ENCODE measurements at regions not wholly inside any gene's neighbourhood (a gene's known extent, or its start where the extent isn't known, plus 50 kb on each side); places are given as distances from the start of the nearest gene placed in this dataset.

DNA sequence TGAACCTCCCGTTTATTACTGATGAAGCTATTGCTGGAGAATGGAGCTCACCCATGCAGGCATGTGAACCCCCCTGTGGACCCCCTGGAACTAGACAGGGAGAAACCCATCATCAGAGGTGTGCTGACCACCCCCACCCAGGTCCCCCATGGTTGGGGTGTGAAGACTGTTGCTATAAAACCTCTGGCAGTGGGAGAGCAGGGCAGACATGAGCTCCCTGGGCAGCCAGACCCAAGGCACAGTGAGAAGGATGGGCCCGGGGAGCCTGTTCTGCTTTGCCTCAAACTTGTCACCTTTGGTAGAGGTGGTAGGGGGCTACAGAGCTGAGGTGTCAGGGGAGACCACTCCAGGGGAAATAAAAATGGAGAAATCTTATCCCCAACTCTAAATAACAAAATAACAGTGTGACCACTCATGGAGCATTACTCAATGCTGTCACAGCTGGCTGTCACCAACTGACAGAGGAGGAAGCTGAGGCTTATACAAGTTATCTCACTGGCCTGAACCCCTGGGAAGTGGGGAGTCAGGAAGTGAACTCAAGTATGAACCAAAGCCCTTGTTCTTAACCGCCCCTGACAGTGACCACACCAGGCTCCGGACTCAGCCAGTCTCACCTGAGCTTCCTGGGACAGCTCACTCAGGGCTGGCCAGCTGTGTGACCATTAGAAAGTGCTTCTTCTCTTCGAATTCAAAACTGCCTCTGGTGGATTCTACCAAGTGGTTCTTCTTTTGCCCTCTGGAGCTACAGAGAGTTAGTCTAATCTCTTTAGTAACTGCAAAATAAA lies 698.8 kb downstream of the MATN1 start:
- ATAC-seq (ENCODE audit: insufficient read depth, low FRiP score), result no peak
- H3K27ac ChIP-seq (ENCODE audit: low read depth in 1 of 2, low read length in 1 of 2), result no peak overlapping the region
- peaks cover 0 to 4% (median 0%) of the 10 kb centered on the region in 3 donors for H3K27me3 ChIP-seq (ENCODE audit: control insufficient read depth in 3 of 3, insufficient read depth in 3 of 3, low read length in 2 of 3)
- no peak overlapping the region for H3K4me3 ChIP-seq
- H3K36me3 ChIP-seq (ENCODE audit: control insufficient read depth in 4 of 4, insufficient read depth in 4 of 4, low read length in 4 of 4), result no peaks in the 10 kb centered on the region
- peaks cover 0 to 7% (median 0%) of the 10 kb centered on the region in 4 donors for H3K9me3 ChIP-seq (ENCODE audit: control insufficient read depth in 4 of 4, insufficient read depth in 3 of 4, low read length in 3 of 4)
- H3K4me1 ChIP-seq (ENCODE audit: control insufficient read depth in 5 of 5, insufficient read depth in 5 of 5, low read length in 5 of 5), result no peaks in the 10 kb centered on the region
- DNase-seq, result no peak
- 49 to 59% methylated on average over 5 of the region's 5 CpGs for WGBS, 2 donors
- TF ChIP-seq, protein P1, sequence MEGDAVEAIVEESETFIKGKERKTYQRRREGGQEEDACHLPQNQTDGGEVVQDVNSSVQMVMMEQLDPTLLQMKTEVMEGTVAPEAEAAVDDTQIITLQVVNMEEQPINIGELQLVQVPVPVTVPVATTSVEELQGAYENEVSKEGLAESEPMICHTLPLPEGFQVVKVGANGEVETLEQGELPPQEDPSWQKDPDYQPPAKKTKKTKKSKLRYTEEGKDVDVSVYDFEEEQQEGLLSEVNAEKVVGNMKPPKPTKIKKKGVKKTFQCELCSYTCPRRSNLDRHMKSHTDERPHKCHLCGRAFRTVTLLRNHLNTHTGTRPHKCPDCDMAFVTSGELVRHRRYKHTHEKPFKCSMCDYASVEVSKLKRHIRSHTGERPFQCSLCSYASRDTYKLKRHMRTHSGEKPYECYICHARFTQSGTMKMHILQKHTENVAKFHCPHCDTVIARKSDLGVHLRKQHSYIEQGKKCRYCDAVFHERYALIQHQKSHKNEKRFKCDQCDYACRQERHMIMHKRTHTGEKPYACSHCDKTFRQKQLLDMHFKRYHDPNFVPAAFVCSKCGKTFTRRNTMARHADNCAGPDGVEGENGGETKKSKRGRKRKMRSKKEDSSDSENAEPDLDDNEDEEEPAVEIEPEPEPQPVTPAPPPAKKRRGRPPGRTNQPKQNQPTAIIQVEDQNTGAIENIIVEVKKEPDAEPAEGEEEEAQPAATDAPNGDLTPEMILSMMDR (IDR thresholded peaks at IDR 0.05; ENCODE audit: control extremely low read depth, extremely low read depth), result no peak
- no peak overlapping the region for H3K9ac ChIP-seq (ENCODE audit: insufficient read depth in 1 of 2, low read length in 2 of 2)

GRCh38 chr1:30023339-30024022 lies 699.9 kb downstream of the MATN1 start:
- peaks cover 0 to 9% (median 1%) of the 10 kb centered on the region in 4 donors for H3K9me3 ChIP-seq (ENCODE audit: control insufficient read depth in 4 of 4, insufficient read depth in 3 of 4, low read length in 3 of 4)
- H3K4me1 ChIP-seq (ENCODE audit: control insufficient read depth in 5 of 5, insufficient read depth in 5 of 5, low read length in 5 of 5), result no peaks in the 10 kb centered on the region
- no peak overlapping the region for H3K4me3 ChIP-seq
- 75 to 79% methylated on average over 2 of the region's 2 CpGs for whole genome bisulfite sequencing, 2 donors
- H3K9ac ChIP-seq (ENCODE audit: insufficient read depth in 1 of 2, low read length in 2 of 2), result no peak overlapping the region
- H3K27ac ChIP-seq (ENCODE audit: low read depth in 1 of 2, low read length in 1 of 2), result no peak overlapping the region
- DNase-seq (no peak), ATAC-seq (ENCODE audit: insufficient read depth, low FRiP score) (no peak)
- H3K36me3 ChIP-seq (ENCODE audit: control insufficient read depth in 4 of 4, insufficient read depth in 4 of 4, low read length in 4 of 4), result no peaks in the 10 kb centered on the region
- TF ChIP-seq, protein P1 (IDR thresholded peaks at IDR 0.05; ENCODE audit: control extremely low read depth, extremely low read depth), result no peak
- peaks cover 0 to 4% (median 0%) of the 10 kb centered on the region in 3 donors for H3K27me3 ChIP-seq (ENCODE audit: control insufficient read depth in 3 of 3, insufficient read depth in 3 of 3, low read length in 2 of 3)

DNA sequence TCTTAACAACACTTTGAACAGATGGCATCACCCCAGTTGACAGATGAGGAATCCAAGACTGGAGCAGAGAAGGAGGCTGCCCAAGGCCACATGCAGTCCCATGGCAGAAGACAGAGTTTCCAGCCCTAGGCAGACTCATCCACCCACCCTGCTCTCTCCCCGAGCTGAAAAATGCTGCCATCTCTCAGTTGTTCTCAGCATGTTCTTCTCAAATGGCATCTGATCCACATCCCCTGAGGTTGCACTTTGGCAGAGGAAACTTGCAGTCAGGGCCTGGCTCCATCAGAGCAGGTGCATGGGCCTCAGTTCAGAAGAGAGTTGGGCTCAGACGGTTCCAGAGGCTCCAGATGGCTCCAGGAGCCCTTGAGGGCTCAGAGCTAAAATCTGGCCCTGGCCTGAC lies 709.4 kb downstream of the MATN1 start:
- TF ChIP-seq, protein P1 (IDR thresholded peaks at IDR 0.05; ENCODE audit: control extremely low read depth, extremely low read depth), result no peak
- Histone ChIP-seq H3K9ac (ENCODE audit: insufficient read depth in 1 of 2, low read length in 2 of 2) (no peak overlapping the region), H3K4me1 (ENCODE audit: control insufficient read depth in 5 of 5, insufficient read depth in 5 of 5, low read length in 5 of 5) (peaks cover 0 to 2% (median 0%) of the 10 kb centered on the region in 5 donors), H3K27me3 (ENCODE audit: control insufficient read depth in 3 of 3, insufficient read depth in 3 of 3, low read length in 2 of 3) (no peaks in the 10 kb centered on the region), H3K9me3 (ENCODE audit: control insufficient read depth in 4 of 4, insufficient read depth in 3 of 4, low read length in 3 of 4) (peaks cover 0 to 4% (median 1%) of the 10 kb centered on the region in 4 donors), H3K4me3 (no peak overlapping the region), H3K27ac (ENCODE audit: low read depth in 1 of 2, low read length in 1 of 2) (no peak overlapping the region), H3K36me3 (ENCODE audit: control insufficient read depth in 4 of 4, insufficient read depth in 4 of 4, low read length in 4 of 4) (no peaks in the 10 kb centered on the region)
- DNase-seq, result no peak
- no peak for ATAC-seq (ENCODE audit: insufficient read depth, low FRiP score)
- 74 to 84% methylated on average over 2 of the region's 2 CpGs for WGBS, 2 donors
